ENCODE measurements at regions not wholly inside any gene's neighbourhood (a gene's known extent, or its start where the extent isn't known, plus 50 kb on each side); places are given as distances from the start of the nearest gene placed in this dataset.

DNA sequence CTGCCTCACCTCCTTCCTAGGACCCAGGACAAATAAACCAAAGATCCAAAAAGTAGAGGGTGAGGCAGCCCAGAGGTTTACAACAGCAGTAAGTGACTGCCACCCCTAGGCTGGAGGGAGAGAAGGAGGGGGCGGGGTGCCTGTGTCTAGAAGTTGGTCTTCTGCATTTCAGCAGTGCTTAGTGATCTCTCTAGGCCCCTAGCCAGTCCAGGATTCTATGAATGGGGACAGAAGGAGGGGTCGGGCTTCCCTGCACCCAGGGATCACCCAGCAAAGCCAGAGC is 62.8 kb upstream of the KDM7A start:
- DNase-seq: no peak

DNA sequence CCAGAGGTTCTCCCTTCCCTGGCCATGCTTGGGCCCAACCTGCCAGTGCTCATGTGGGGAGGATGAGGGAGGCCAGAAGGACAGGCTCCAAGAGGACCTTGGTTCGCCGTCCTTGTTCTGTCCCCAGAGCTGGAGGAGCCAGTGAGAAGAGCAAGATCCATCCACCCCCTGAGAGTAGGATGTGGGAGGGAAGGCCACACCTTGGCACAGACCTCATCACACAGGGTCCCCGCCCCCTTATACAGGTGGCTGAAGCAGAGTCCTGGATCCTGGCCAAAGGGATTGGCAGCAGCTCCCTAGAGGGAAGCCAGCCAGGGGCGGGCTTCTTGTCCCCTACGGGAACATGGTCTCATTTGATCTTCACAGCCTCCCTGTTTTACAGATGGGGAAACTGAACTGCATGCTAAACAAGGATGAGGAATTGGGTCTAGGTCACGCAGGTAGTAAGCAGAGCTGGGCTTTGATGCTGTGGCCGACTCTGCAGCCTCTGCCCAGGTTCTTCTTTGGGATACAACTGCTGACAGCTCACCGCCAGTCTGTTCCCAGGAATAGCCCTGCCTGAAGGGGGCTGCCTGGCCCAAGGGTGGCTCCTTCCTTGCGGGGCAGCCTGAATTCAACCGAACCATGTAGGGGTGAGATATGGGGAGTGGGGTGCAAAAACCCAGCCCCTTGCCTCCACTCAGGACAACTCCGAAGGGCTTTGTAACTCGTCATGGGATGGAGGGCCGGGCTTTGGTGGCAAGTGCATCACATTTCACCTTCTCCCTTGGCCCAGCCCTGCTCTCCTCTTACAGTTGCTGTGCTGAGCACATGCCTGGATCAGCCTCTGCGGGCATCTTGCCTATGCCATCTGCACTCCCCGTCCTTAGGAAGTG is 62.2 kb upstream of the KDM7A start:
- no peak for DNase-seq

DNA sequence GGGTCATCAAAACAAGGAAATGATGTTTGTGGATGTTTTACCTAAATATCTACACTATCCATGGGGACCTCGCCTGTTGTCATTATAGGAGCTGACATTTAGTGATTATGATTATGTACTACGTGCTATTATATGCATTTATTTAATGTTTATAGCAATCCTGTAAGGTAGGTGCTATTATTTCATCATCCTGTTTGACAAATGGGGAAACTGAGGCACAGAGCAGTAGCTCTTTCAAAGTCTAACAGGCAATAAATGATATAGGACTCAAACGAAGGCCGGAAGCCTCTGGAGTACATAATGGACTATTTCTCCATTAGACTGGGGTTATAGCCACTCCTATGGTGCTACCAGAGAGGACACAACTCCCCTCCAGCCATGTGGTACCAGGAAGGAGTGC is 60.6 kb upstream of the KDM7A start:
- DNase-seq: no peak

DNA sequence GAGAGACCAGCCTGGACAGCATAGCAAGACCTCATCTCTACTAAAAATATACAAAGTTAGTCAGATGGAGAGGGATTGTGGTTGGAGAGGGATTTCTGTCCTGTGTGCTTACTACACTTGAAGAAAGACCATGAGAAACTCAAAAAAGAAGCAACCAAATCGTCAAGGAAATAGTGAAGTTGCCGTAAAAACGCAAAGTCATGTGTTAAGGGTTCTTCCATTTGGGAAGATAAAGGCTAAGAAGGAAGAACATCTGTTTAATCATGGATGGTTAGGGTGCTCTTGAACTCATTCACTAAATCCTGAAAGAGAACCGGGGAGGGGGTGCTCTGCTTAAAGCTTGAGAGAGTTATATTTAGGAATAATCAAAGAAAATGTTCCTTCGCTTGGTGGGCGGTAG is 59.8 kb upstream of the KDM7A start:
- no peak for DNase-seq

DNA sequence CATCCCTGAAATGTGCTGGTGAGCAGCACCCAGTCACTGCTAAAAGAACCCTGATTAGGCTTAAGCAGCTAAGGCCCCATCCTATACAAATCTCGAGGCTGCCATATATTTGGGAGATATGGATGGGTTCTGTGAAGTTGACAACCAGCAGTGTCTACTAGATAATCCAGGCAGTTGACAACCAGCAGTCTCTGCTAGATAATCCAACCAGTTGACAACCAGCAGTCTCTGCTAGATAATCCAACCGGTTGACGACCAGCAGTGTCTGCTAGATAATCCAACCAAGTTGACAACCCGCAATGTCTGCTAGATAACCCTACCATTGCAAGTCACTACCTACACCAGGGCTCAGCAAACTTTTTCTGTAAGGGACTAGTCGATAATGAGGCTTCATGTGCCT is 58.3 kb upstream of the KDM7A start:
- DNase-seq: no peak

DNA sequence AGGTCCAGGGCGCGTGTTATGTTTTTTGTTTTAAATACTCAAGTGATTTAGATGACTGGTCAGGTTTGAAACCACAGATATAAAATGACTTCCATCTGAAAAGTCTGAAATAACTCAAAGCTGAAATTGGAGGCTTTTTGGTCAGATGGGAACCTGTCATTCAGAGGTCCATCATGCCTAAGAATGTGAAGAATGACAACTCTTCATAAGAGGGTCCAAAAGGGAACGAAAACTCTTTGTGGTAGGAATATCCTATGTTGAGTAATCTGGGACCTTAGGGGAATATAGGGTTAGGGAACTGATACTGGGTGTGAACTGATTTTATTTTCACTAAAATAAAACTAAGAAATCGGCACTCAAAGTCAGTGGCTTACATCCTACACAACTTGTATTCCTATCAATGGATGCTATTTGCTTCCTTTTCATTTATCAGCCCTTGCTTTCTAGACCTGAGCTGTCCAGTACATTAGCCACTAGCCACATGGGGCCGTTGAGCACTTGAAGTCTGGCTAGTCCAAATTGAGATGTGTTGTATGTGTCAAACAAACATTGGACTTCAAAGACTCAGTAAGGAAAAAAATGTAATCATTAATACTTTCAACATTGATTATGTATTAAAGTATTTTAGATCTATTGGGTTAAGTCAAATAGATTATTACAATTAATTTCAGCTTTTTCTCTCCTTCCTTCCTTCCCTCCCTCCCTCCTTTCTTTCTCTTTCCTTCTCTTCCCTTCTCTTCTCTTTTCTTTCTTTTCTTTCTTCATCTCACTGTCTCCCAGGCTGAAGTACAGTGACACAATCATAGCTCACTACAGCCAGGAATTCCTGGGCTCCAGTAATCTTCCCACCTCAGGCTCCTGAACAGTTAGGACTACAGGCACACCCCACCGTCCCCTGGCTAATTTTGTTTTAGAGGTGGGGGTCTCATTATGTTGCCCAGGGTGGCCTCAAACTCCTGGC is 56.5 kb upstream of the KDM7A start:
- no peak for DNase-seq

DNA sequence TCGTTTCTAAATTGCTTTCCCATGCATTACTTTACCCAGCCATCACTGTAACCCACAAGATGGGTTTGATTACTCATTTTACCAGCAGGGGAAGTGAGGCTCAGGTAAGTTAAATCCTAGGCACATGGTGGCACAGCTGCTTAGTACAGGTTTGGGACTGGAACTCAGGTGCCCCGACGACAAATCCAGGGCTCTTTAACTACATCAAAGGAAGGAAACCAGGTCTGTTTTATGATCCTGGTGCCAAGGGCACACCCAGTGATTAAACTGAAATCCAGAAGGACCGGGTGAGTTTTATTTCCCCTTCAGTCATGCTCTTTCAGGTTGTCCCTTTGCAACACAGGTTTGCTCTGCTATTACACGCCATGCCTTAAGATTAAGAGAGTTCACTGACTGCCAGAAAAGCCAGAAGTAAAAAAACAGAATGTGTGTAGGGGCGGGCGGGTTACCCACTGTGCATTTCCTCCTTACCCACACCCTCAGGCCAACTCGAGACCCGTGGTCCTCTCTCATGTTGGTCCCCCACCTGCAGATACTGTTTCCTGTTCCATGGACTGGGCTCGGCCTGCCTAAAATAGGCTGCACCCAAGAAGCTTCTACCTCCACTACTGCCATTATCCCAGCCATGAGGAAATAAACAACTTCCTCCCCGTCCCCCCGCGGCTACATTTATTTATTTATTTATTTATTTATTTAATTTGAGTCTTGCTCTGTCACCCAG is 55.1 kb upstream of the KDM7A start:
- DNase-seq: peak; percentile 29

DNA sequence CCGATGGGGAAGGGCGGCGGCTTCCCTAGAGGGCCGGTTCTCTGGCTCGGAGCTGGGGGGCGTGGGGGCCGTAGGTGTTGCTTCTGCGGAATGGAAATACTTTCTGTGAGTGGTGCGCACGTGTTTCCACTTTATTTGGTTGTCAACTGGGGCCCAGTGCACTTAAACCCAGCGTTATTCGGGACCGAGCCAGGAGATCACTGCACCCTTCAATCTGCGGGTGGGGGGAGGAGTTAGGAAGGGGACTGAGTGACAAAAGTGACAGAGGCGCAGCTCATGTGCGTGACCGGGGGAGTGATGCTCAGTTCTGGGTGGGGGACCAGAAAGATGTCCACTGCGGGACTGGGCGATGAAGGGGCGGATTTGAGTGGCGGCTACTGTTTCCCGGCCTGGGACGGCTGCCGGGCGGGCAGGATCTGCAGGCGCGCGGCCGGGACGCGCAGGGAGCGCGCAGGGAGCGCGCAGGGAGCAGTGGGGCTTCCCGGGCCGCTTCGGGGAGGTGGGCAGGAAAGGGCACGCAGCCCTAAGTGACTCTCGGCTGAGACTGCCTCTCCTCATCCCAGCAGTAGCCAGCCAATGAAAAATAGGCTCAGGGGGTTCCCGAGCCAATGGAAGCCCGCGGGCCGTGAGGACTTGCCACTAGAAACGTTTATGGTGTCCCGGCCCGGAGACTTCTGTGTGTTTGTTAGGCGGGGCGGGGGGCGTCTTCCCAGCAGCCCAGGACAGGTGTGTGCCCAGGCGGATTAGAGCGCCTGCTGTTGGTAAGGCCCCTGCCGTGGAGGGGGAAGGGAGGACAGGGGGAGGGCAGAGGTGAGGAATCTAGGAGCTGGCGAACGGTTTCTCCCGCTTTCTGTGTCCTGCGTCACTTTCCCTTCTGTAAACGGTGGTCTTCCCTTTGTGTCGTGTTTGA is 54.3 kb upstream of the KDM7A start:
- DNase-seq: peak; percentile 55

DNA sequence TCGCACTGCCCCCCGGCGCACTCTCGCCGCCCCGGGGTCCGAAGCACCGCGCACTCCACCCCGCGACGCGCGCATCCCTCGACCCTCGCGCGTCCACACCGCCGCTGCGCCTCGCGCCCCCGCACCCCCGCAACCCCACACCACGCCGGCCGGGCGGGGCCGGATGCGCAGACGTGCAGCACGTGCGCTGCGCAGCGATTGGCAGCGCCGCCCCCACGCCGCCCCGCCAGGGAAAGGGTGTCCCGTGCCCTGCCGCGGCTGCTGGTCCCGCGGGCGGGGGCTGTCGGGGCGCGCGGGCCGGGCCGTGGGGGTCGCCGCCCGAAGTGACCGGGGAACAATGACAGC is 53.7 kb upstream of the KDM7A start:
- peak; percentile 76 for DNase-seq

DNA sequence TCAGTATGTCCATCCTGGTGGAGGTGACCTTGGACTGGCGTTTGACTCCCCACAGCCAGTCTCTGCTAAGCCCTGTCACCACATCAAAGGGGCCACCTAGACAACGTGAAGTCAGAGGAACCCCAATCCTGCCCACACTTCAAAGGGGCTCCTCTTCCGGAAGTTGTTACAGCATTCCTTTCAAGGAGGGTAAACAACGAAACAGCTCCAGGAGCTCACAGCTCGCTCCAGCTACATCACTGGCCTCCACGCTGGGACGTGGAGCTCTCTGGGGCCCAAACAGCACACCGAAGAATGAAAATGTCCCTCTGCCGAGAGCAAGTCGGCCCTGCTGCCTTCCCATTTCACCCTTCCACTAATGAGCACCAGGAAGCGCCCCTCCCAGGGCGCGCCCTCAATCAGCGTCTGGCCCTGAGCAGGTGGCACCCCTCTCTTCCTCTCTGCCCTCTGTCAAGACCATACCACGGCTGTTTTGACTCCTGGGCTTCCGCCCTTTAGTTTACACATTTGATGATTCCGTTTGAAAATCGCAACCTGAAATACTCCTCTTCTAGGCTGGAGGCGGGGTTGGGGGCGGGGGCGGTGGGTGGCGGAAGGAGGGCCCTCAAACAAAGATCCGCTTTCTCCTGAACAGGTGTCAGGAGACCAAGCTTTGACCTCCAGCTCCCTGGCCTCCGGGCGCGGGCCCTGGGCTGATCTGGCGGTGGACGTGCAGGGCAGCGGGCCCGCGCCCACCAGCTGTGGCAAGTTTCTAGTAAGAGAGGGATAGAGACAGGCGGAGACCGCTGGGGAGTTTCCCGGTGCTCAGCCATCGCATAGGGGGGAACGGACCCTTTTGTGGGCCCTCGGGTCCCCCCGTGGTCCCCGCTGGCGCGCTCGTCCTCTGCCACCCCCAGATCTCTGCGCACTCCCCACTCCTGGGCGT is 53.1 kb upstream of the KDM7A start:
- DNase-seq: peak; percentile 87

DNA sequence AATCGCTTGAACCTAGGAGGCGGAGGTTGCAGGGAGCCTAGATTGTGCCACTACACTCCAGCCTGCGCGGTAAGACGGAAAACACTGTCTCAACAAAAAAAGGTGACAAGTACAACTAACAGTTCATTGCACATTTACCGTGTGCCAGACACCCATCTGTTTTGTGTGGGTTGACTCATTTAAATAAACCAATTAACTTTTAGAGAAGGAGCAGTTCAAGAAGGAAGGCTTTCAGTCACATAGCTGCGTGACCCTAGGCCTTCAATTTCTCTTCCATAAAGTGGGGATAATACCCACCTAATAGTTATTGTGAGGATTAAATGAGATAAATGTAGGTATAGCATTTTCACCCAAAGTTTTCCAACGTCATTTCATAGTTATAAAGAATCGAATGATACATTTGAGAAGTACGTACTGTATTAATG is 52.3 kb upstream of the KDM7A start:
- peak; percentile 41 for DNase-seq
